ENCODE measurements at regions not wholly inside any gene's neighbourhood (a gene's known extent, or its start where the extent isn't known, plus 50 kb on each side); places are given as distances from the start of the nearest gene placed in this dataset.

DNA sequence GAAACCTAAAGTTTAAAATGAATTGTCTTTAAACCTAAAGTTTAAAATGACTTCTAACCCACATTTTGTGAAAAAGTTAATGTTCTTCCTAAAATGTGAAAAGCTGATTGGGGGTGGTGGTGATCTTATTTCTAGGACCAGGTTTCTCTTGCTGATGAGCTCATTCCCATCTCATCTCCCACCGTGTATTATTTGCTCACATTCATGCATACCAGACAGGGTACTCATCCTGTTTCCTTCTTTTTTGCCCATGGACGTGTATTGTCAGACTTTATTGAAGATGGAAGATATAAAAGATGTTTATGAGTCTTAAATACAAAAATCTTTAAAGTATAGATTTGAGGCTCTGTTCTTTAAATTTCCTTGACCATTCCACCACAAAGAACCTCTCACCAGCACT, 70.1 kb upstream of the MPHOSPH6 start:
- TF ChIP-seq, protein P1, sequence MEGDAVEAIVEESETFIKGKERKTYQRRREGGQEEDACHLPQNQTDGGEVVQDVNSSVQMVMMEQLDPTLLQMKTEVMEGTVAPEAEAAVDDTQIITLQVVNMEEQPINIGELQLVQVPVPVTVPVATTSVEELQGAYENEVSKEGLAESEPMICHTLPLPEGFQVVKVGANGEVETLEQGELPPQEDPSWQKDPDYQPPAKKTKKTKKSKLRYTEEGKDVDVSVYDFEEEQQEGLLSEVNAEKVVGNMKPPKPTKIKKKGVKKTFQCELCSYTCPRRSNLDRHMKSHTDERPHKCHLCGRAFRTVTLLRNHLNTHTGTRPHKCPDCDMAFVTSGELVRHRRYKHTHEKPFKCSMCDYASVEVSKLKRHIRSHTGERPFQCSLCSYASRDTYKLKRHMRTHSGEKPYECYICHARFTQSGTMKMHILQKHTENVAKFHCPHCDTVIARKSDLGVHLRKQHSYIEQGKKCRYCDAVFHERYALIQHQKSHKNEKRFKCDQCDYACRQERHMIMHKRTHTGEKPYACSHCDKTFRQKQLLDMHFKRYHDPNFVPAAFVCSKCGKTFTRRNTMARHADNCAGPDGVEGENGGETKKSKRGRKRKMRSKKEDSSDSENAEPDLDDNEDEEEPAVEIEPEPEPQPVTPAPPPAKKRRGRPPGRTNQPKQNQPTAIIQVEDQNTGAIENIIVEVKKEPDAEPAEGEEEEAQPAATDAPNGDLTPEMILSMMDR (IDR thresholded peaks at IDR 0.05) = no peak
- TF ChIP-seq POLR2AphosphoS5 (IDR thresholded peaks at IDR 0.05) (no peak), EP300 (IDR thresholded peaks at IDR 0.05) (no peak)
